ENCODE measurements at regions not wholly inside any gene's neighbourhood (a gene's known extent, or its start where the extent isn't known, plus 50 kb on each side); places are given as distances from the start of the nearest gene placed in this dataset.
"Not testable (repeated sequence)": the region's sequence is repeated elsewhere in the genome, so short reads cannot be mapped to it uniquely, and the experiment has no call there.

GRCh38 chr9:31745886-31746285, 638.6 kb upstream of the ACO1 start:
- Histone ChIP-seq H3K4me2 (ENCODE audit: low read length) (no peak overlapping the region), H3K23ac (ENCODE audit: low read length) (no peak overlapping the region), H3K4me1 (ENCODE audit: control insufficient read depth in 1 of 2, insufficient read depth in 2 of 2, low read length in 2 of 2) (no peaks in the 10 kb centered on the region), H4K91ac (ENCODE audit: low read depth, low read length) (no peak overlapping the region), H3K27me3 (ENCODE audit: insufficient read depth, low read length) (no peaks in the 10 kb centered on the region), H3K9me3 (ENCODE audit: insufficient read depth, low read depth, low read length) (no peaks in the 10 kb centered on the region), H2AFZ (ENCODE audit: insufficient read depth, low read length, poor library complexity) (no peak overlapping the region), H2BK5ac (ENCODE audit: low read depth, low read length, poor library complexity) (no peak overlapping the region), H3K4ac (ENCODE audit: low read depth, low read length) (no peak overlapping the region), H4K12ac (ENCODE audit: low read depth, low read length) (no peak overlapping the region), H2AK5ac (ENCODE audit: low read length) (no peak overlapping the region), H2BK12ac (ENCODE audit: low read length) (no peak overlapping the region), H3K79me1 (ENCODE audit: low read length) (no peaks in the 10 kb centered on the region), H2BK120ac (ENCODE audit: insufficient read depth, low read length, poor library complexity) (no peak overlapping the region), H3K36me3 (ENCODE audit: control insufficient read depth in 1 of 2, insufficient read depth in 2 of 2, low read length in 2 of 2) (no peaks in the 10 kb centered on the region), H3K9ac (ENCODE audit: low read length) (no peak overlapping the region), H3K79me2 (ENCODE audit: control insufficient read depth, insufficient read depth, low read length, poor library complexity) (no peaks in the 10 kb centered on the region), H3K27ac (ENCODE audit: low read depth, low read length) (no peak overlapping the region), H4K8ac (ENCODE audit: low read depth, low read length) (no peak overlapping the region), H3K18ac (ENCODE audit: low read length) (no peak overlapping the region), H3K4me3 (ENCODE audit: low read depth, low read length) (no peak overlapping the region), H3K14ac (ENCODE audit: low read length) (no peak overlapping the region)
- DNase-seq, result no peak

- Histone ChIP-seq H3K4me2 (ENCODE audit: low read length) (no peak overlapping the region), H3K27me3 (ENCODE audit: insufficient read depth, low read length) (no peaks in the 10 kb centered on the region), H3K27ac (ENCODE audit: low read depth, low read length) (no peak overlapping the region), H2BK12ac (ENCODE audit: low read length) (no peak overlapping the region), H3K18ac (ENCODE audit: low read length) (no peak overlapping the region), H3K79me1 (ENCODE audit: low read length) (no peaks in the 10 kb centered on the region), H2AFZ (ENCODE audit: insufficient read depth, low read length, poor library complexity) (no peak overlapping the region), H4K12ac (ENCODE audit: low read depth, low read length) (no peak overlapping the region), H3K4me3 (ENCODE audit: low read depth, low read length) (no peak overlapping the region), H2BK5ac (ENCODE audit: low read depth, low read length, poor library complexity) (no peak overlapping the region), H2BK120ac (ENCODE audit: insufficient read depth, low read length, poor library complexity) (no peak overlapping the region), H2AK5ac (ENCODE audit: low read length) (no peak overlapping the region), H3K9me3 (ENCODE audit: insufficient read depth, low read depth, low read length) (no peaks in the 10 kb centered on the region), H3K4me1 (ENCODE audit: control insufficient read depth in 1 of 2, insufficient read depth in 2 of 2, low read length in 2 of 2) (no peaks in the 10 kb centered on the region), H4K8ac (ENCODE audit: low read depth, low read length) (no peak overlapping the region), H3K36me3 (ENCODE audit: control insufficient read depth in 1 of 2, insufficient read depth in 2 of 2, low read length in 2 of 2) (no peaks in the 10 kb centered on the region), H3K23ac (ENCODE audit: low read length) (no peak overlapping the region), H3K9ac (ENCODE audit: low read length) (no peak overlapping the region), H3K79me2 (ENCODE audit: control insufficient read depth, insufficient read depth, low read length, poor library complexity) (no peaks in the 10 kb centered on the region), H3K4ac (ENCODE audit: low read depth, low read length) (no peak overlapping the region), H4K91ac (ENCODE audit: low read depth, low read length) (no peak overlapping the region), H3K14ac (ENCODE audit: low read length) (no peak overlapping the region)
- no peak for DNase-seq
These were observed 630.7 kb upstream of the ACO1 start for GRCh38 chr9:31753756-31754155.

GRCh38 chr9:31759703-31760102, 624.7 kb upstream of the ACO1 start:
- Histone ChIP-seq H3K79me1 (ENCODE audit: low read length) (no peaks in the 10 kb centered on the region), H2BK12ac (ENCODE audit: low read length) (no peak overlapping the region), H3K18ac (ENCODE audit: low read length) (no peak overlapping the region), H2AK5ac (ENCODE audit: low read length) (no peak overlapping the region), H3K27me3 (ENCODE audit: insufficient read depth, low read length) (no peaks in the 10 kb centered on the region), H3K36me3 (ENCODE audit: control insufficient read depth in 1 of 2, insufficient read depth in 2 of 2, low read length in 2 of 2) (no peaks in the 10 kb centered on the region), H2AFZ (ENCODE audit: insufficient read depth, low read length, poor library complexity) (no peak overlapping the region), H4K8ac (ENCODE audit: low read depth, low read length) (no peak overlapping the region), H3K9me3 (ENCODE audit: insufficient read depth, low read depth, low read length) (peaks cover 2% of the 10 kb centered on the region), H3K4me2 (ENCODE audit: low read length) (no peak overlapping the region), H3K4me1 (ENCODE audit: control insufficient read depth in 1 of 2, insufficient read depth in 2 of 2, low read length in 2 of 2) (no peaks in the 10 kb centered on the region), H4K91ac (ENCODE audit: low read depth, low read length) (no peak overlapping the region), H3K14ac (ENCODE audit: low read length) (no peak overlapping the region), H3K23ac (ENCODE audit: low read length) (no peak overlapping the region), H3K79me2 (ENCODE audit: control insufficient read depth, insufficient read depth, low read length, poor library complexity) (no peaks in the 10 kb centered on the region), H2BK120ac (ENCODE audit: insufficient read depth, low read length, poor library complexity) (no peak overlapping the region), H4K12ac (ENCODE audit: low read depth, low read length) (no peak overlapping the region), H3K27ac (ENCODE audit: low read depth, low read length) (no peak overlapping the region), H3K9ac (ENCODE audit: low read length) (no peak overlapping the region), H2BK5ac (ENCODE audit: low read depth, low read length, poor library complexity) (no peak overlapping the region), H3K4ac (ENCODE audit: low read depth, low read length) (no peak overlapping the region), H3K4me3 (ENCODE audit: low read depth, low read length) (no peak overlapping the region)
- no CpG with 5 or more reads among the region's 3 CpGs for WGBS (ENCODE audit: extremely low coverage, insufficient coverage, insufficient read length)
- no peak for DNase-seq

- no CpG with 5 or more reads among the region's 3 CpGs for WGBS (ENCODE audit: extremely low coverage, insufficient coverage, insufficient read length)
These were observed 610.4 kb upstream of the ACO1 start for GRCh38 chr9:31774021-31774420.

GRCh38 chr9:31774571-31774970, 609.9 kb upstream of the ACO1 start:
- H3K18ac ChIP-seq (ENCODE audit: low read length), result no peak overlapping the region
- H3K9ac ChIP-seq (ENCODE audit: low read length), result no peak overlapping the region
- H2AK5ac ChIP-seq (ENCODE audit: low read length), result no peak overlapping the region
- no peak overlapping the region for H2AFZ ChIP-seq (ENCODE audit: insufficient read depth, low read length, poor library complexity)
- H3K79me1 ChIP-seq (ENCODE audit: low read length), result no peaks in the 10 kb centered on the region
- WGBS (ENCODE audit: extremely low coverage, insufficient coverage, insufficient read length), result no CpG with 5 or more reads among the region's 2 CpGs
- H3K27ac ChIP-seq (ENCODE audit: low read depth, low read length), result no peak overlapping the region
- no peak overlapping the region for H3K23ac ChIP-seq (ENCODE audit: low read length)
- H3K9me3 ChIP-seq (ENCODE audit: insufficient read depth, low read depth, low read length), result peaks cover 3% of the 10 kb centered on the region
- H3K14ac ChIP-seq (ENCODE audit: low read length), result no peak overlapping the region
- H3K79me2 ChIP-seq (ENCODE audit: control insufficient read depth, insufficient read depth, low read length, poor library complexity), result no peaks in the 10 kb centered on the region
- no peak overlapping the region for H4K8ac ChIP-seq (ENCODE audit: low read depth, low read length)
- H3K36me3 ChIP-seq (ENCODE audit: control insufficient read depth in 1 of 2, insufficient read depth in 2 of 2, low read length in 2 of 2), result no peaks in the 10 kb centered on the region
- no peak overlapping the region for H3K4me3 ChIP-seq (ENCODE audit: low read depth, low read length)
- no peak overlapping the region for H3K4me2 ChIP-seq (ENCODE audit: low read length)
- no peak overlapping the region for H4K91ac ChIP-seq (ENCODE audit: low read depth, low read length)
- H2BK5ac ChIP-seq (ENCODE audit: low read depth, low read length, poor library complexity), result no peak overlapping the region
- no peak overlapping the region for H2BK12ac ChIP-seq (ENCODE audit: low read length)
- H3K27me3 ChIP-seq (ENCODE audit: insufficient read depth, low read length), result no peaks in the 10 kb centered on the region
- H3K4me1 ChIP-seq (ENCODE audit: control insufficient read depth in 1 of 2, insufficient read depth in 2 of 2, low read length in 2 of 2), result no peaks in the 10 kb centered on the region
- no peak for DNase-seq
- H3K4ac ChIP-seq (ENCODE audit: low read depth, low read length), result no peak overlapping the region
- no peak overlapping the region for H2BK120ac ChIP-seq (ENCODE audit: insufficient read depth, low read length, poor library complexity)
- H4K12ac ChIP-seq (ENCODE audit: low read depth, low read length), result no peak overlapping the region

More at GRCh38 chr9:31774021-31774420, 610.4 kb upstream of the ACO1 start:
- not testable (repeated sequence) for H2BK5ac ChIP-seq (ENCODE audit: low read depth, low read length, poor library complexity); H3K9me3 ChIP-seq (ENCODE audit: insufficient read depth, low read depth, low read length); H3K27me3 ChIP-seq (ENCODE audit: insufficient read depth, low read length); H3K4me1 ChIP-seq (ENCODE audit: control insufficient read depth in 1 of 2, insufficient read depth in 2 of 2, low read length in 2 of 2); H2BK12ac ChIP-seq (ENCODE audit: low read length); H3K14ac ChIP-seq (ENCODE audit: low read length); H4K91ac ChIP-seq (ENCODE audit: low read depth, low read length); H3K4me2 ChIP-seq (ENCODE audit: low read length); H3K4me3 ChIP-seq (ENCODE audit: low read depth, low read length); DNase-seq; H3K36me3 ChIP-seq (ENCODE audit: control insufficient read depth in 1 of 2, insufficient read depth in 2 of 2, low read length in 2 of 2); H3K18ac ChIP-seq (ENCODE audit: low read length); H2AFZ ChIP-seq (ENCODE audit: insufficient read depth, low read length, poor library complexity); H3K27ac ChIP-seq (ENCODE audit: low read depth, low read length); H3K4ac ChIP-seq (ENCODE audit: low read depth, low read length); H3K79me2 ChIP-seq (ENCODE audit: control insufficient read depth, insufficient read depth, low read length, poor library complexity); H2AK5ac ChIP-seq (ENCODE audit: low read length); H3K9ac ChIP-seq (ENCODE audit: low read length); H4K8ac ChIP-seq (ENCODE audit: low read depth, low read length); H2BK120ac ChIP-seq (ENCODE audit: insufficient read depth, low read length, poor library complexity); H4K12ac ChIP-seq (ENCODE audit: low read depth, low read length); H3K23ac ChIP-seq (ENCODE audit: low read length); H3K79me1 ChIP-seq (ENCODE audit: low read length)
